Calu3 (cell line): ENCODE measurements at regions not wholly inside any gene's neighbourhood (a gene's known extent, or its start where the extent isn't known, plus 50 kb on each side); places are given as distances from the start of the nearest gene placed in this dataset.
"Not testable (repeated sequence)": the region's sequence is repeated elsewhere in the genome, so short reads cannot be mapped to it uniquely, and the experiment has no call there.

ENCODE experiments used
- BruUV-seq: library from RNA; stranded (reverse); fragments of 400-500 nt; replicated peaks from 2 replicates; lab custom pipeline; 2021; lab: Mats Ljungman, UMichigan
- CTCF ChIA-PET: fragments of 300-600 bp; sonication (Branson Sonifier 250); formaldehyde crosslinking; loops from one replicate; lab custom pipeline; 2022; ENCODE audit warnings: antibody characterized with exemption; lab: Charles Lee
- DNase-seq: peaks from one replicate; pipeline ENCODE4 v3.0.0; 2022
- H3K27ac Mint-ChIP-seq: one replicate; pipeline ENCODE4 v1.8.0; 2022; ENCODE audit warnings: mixed read lengths; ENCODE audit not compliant: unreplicated experiment
- H3K27me3 Mint-ChIP-seq: one replicate; pipeline ENCODE4 v1.8.0; 2022; ENCODE audit warnings: mixed read lengths; ENCODE audit not compliant: unreplicated experiment
- H3K36me3 Mint-ChIP-seq: one replicate; pipeline ENCODE4 v1.8.0; 2022; ENCODE audit warnings: mild to moderate bottlenecking, moderate library complexity, mixed read lengths; ENCODE audit not compliant: insufficient read depth, unreplicated experiment
- H3K4me1 Mint-ChIP-seq: one replicate; pipeline ENCODE4 v1.8.0; 2022; ENCODE audit warnings: mild to moderate bottlenecking, low read depth, mixed read lengths; ENCODE audit not compliant: unreplicated experiment
- H3K4me3 Mint-ChIP-seq: one replicate; pipeline ENCODE4 v1.8.0; 2022; ENCODE audit warnings: mild to moderate bottlenecking, low read depth, moderate library complexity, mixed read lengths; ENCODE audit not compliant: unreplicated experiment
- H3K9me3 Mint-ChIP-seq: one replicate; pipeline ENCODE4 v1.8.0; 2022; ENCODE audit warnings: low read depth, mixed read lengths; ENCODE audit not compliant: unreplicated experiment
- intact Hi-C: fragments of 100-400 bp; cut with micrococcal nuclease; formaldehyde crosslinking; loops from one replicate; pipeline ENCODE4 v1.10.0; 2022; ENCODE audit not compliant: unreplicated experiment
- TF ChIP-seq, protein P1 (sequence below): fragments of 200-600 bp; IDR thresholded peaks from one replicate; pipeline ENCODE4 v1.8.0; 2022; ENCODE audit warnings: antibody characterized with exemption; ENCODE audit not compliant: unreplicated experiment

DNA sequence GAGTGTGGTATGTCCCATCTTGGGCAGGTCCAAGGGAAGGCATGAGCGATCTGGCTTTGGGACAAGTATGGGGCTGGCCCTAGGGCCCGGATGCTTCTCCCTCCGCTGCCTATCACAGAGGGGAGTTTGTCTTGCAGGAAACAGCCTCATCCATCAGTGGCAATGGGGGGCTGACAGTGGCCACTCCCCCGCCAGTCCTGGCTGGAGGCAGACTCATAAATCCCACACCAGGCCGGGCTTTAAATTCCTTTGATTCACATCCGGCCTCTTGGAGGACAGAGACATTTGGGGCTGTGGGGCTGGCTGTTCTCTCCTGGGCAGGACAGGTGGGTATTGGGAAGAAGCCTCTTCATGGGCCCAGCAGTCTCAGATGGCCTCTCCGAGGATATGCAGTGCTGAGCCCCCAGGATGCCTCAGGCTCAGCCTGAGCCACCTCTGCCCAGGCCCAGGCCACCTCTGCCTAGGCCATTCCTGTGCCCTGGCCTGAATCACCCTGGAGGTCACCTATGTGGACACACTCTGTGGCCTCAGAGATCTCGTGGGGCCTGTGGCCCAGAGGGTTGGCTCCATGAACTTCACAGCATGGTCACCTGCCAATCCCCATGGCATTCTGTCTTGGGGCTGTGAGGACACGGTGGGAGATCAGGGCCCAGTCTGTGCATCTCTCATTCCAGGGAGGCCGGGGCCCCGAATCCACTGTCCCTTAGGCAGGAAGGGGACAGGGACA lies 84.2 kb upstream of the GOLGA6L4 start:
- CTCF ChIA-PET: no interaction called here
- intact Hi-C loops: no loop called here
- Mint-ChIP-seq H3K36me3 (no peaks in the 10 kb centered on the region), H3K4me3 (no peak overlapping the region), H3K27me3 (peaks cover 33% of the 10 kb centered on the region), H3K9me3 (no peaks in the 10 kb centered on the region), H3K27ac (no peak overlapping the region), H3K4me1 (no peaks in the 10 kb centered on the region)
- no peak for DNase-seq
- TF ChIP-seq, protein P1, sequence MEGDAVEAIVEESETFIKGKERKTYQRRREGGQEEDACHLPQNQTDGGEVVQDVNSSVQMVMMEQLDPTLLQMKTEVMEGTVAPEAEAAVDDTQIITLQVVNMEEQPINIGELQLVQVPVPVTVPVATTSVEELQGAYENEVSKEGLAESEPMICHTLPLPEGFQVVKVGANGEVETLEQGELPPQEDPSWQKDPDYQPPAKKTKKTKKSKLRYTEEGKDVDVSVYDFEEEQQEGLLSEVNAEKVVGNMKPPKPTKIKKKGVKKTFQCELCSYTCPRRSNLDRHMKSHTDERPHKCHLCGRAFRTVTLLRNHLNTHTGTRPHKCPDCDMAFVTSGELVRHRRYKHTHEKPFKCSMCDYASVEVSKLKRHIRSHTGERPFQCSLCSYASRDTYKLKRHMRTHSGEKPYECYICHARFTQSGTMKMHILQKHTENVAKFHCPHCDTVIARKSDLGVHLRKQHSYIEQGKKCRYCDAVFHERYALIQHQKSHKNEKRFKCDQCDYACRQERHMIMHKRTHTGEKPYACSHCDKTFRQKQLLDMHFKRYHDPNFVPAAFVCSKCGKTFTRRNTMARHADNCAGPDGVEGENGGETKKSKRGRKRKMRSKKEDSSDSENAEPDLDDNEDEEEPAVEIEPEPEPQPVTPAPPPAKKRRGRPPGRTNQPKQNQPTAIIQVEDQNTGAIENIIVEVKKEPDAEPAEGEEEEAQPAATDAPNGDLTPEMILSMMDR: no peak
- no TSS peak for BruUV-seq

DNA sequence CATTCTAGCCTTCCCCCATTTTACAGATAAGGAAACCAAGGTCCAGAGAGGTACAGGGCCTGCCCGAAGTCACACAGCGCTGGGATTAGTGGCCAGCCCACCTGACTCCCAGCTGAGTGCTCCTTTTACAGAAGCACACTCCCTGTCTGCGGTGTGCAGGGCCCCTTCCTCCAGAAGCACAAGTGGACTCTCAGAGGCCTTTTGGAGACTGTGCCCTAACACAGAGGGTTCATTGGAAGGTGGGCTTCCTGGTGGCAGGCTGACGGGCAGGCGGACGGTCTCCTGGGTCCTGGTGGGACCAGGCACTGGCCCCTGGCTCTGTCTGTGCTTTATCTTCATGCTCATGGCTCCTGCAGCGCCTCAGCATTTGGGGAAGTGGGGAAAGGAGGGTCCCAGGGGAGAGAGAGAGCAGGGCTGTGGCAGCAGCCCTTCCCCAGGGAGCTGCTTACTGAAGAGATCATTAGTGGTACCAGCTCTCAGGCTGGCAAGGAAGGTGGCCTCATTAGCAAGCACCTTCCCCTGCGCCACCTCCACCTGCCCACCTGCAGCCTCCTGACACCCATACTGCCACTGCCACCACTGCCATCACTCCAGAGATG lies 83.1 kb upstream of the GOLGA6L4 start:
- BruUV-seq, H3K9me3 Mint-ChIP-seq, H3K36me3 Mint-ChIP-seq, H3K27ac Mint-ChIP-seq, CTCF ChIA-PET, intact Hi-C loops, H3K4me1 Mint-ChIP-seq, H3K4me3 Mint-ChIP-seq, DNase-seq: not testable (repeated sequence)
- peaks cover 43% of the 10 kb centered on the region for H3K27me3 Mint-ChIP-seq

DNA sequence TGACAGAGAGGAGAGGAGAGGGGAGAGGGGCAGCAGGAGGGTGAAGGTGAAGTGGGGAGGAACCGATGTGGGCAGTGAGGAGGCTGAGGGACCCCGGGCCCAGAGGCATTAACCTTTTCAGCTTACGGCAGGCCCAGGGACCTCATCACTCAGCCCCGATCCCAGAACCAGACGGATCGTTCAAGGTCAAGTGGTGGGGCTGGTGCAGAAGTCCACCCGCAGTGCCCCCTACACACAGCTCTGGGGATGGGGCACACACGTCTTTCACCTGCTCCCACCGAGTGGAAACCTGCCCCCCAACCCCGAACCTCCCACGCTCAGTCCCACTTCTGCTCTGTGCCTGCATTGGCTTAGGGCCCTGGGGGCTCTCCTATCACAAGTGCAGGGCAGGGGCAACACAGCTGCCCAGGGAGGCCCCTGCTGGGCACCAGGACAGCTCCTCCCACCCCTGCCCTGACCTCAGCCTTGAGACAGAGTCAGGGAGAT lies 81.9 kb upstream of the GOLGA6L4 start:
- peaks cover 43% of the 10 kb centered on the region for H3K27me3 Mint-ChIP-seq
- H3K36me3 Mint-ChIP-seq, H3K9me3 Mint-ChIP-seq, H3K4me3 Mint-ChIP-seq, intact Hi-C loops, CTCF ChIA-PET, BruUV-seq, H3K27ac Mint-ChIP-seq, H3K4me1 Mint-ChIP-seq, DNase-seq: not testable (repeated sequence)

DNA sequence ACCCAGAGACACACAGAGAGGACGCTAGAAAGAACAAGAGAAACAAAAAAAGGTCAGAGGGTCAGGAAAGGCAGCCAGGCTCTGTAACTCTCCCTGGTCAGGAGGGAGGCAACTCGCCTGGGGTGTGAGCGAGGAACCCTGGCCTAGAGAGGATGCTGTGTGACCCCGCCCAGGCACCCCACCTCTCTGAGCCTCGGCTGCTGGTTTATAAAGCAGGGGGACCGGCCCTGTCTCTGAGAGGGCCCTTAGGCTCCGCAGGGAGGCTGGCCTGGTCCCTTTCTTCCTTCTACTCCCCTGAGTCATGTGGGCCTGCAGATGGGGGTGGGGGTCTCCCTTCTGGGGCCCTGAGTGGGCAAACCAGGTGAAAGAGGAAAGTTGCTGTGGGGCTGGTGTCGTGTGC lies 81.3 kb upstream of the GOLGA6L4 start:
- H3K4me1 Mint-ChIP-seq, H3K27ac Mint-ChIP-seq, intact Hi-C loops, CTCF ChIA-PET, H3K36me3 Mint-ChIP-seq, BruUV-seq, DNase-seq, H3K9me3 Mint-ChIP-seq, H3K4me3 Mint-ChIP-seq: not testable (repeated sequence)
- H3K27me3 Mint-ChIP-seq: peaks cover 48% of the 10 kb centered on the region

DNA sequence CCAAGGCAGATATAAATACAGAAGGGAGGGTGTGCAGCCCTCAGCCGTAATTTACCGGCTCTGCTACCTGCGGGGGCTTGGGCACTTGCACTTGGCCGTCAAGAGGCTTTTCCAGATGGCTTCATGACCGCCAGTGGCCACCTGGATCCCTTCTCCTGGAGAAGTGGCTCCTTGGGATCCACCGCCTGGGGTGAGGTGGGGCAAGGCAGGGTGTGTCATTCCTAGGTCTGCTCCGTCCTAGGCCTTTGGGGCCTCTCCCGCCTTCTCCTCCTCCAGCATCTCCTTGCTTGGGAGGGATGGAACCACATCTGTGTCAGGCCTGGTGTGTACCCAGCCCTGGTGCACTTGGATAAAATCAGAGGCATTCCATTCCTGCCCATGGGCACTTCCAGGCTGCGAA lies 80.8 kb upstream of the GOLGA6L4 start:
- H3K27me3 Mint-ChIP-seq: peaks cover 48% of the 10 kb centered on the region
- H3K4me1 Mint-ChIP-seq, DNase-seq, H3K9me3 Mint-ChIP-seq, CTCF ChIA-PET, H3K4me3 Mint-ChIP-seq, BruUV-seq, H3K36me3 Mint-ChIP-seq, intact Hi-C loops, H3K27ac Mint-ChIP-seq: not testable (repeated sequence)

DNA sequence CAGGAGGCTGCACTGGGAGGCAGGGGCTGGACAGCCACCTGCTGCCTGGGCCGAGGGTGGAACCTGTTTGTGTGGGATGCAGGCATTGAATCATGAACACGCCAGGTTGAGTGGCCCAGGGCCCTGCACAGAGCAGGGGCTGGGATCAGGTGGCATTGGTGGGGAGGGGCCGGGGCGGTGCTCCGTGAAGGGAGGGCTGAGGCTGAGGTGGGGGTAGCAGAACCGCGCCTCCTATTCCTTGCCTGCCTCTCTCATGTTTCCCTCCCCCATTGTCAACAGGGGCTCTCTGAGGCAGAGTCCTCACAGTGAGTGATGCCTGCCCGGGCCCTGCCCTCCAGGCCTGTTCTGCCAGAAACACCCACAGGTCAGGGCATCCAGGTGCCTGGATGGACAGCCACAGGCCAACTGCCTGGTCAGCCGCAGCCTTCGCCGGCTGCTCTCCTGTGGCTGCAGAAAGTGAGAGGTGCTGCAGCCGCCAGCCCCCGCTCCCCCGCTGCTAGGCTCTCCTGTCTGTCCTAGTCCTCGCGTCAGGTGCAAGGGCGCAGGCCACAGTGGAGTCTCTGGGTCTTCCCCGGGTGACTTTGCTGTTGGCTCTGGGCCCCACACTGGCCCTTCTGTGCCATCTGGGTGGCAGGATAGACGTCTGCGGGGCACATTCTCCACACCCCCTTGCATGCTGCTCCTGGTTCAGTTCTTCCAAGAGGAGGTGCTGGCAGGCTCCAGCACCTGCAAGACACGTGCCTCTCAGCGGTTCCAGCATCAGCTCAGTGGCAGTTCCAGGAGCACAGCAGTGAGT lies 79.6 kb upstream of the GOLGA6L4 start:
- H3K4me1 Mint-ChIP-seq, H3K9me3 Mint-ChIP-seq, H3K4me3 Mint-ChIP-seq, BruUV-seq, intact Hi-C loops, CTCF ChIA-PET, DNase-seq, H3K36me3 Mint-ChIP-seq, H3K27ac Mint-ChIP-seq: not testable (repeated sequence)
- H3K27me3 Mint-ChIP-seq: peaks cover 48% of the 10 kb centered on the region

DNA sequence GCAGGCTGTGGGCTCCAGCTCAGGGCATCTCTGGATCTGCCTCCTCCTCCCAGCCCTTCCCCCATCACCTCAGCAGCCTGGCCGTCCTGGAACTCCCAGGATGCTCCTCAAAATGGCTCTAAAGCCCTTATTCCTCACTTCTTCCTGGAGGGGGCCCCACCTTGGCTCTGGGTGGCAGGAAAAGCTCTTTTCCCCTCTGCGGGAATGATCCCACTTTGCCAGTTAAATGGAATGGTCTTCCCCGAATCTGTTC lies 79.1 kb upstream of the GOLGA6L4 start:
- CTCF ChIA-PET, H3K4me3 Mint-ChIP-seq, H3K27ac Mint-ChIP-seq: not testable (repeated sequence)

DNA sequence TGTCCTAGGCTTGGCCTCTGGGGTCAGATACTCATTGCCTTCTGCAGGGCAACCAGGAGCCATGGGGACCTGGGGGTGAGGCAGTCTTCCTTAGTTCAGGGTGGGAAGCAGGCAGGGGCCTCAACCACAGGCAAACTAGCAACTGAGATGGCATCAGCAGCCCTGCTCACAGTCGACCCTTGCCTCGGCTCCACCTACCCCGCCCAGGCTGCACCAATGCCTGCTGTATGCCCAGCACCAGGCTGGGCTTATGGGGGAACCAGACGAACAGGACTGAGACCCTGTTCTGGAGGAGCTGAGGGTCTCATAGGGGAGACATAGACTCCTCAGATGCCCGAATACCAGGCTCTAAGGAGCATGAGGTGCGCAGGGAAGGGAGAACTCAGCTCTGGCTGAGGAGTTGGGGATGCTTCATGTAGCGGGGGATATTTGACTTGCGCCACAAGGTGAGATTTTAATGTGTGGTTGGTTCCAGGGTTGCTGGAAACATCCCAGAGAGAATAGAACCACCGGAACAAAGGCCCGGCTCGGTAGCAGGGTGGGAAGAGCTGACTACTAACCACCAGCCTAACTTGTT lies 78.4 kb upstream of the GOLGA6L4 start:
- H3K4me3 Mint-ChIP-seq, DNase-seq, H3K9me3 Mint-ChIP-seq, intact Hi-C loops, H3K36me3 Mint-ChIP-seq, CTCF ChIA-PET, BruUV-seq, H3K27ac Mint-ChIP-seq, H3K4me1 Mint-ChIP-seq: not testable (repeated sequence)
- H3K27me3 Mint-ChIP-seq: peaks cover 48% of the 10 kb centered on the region

More for the DNA sequence above, 79.1 kb upstream of the GOLGA6L4 start:
- H3K9me3 Mint-ChIP-seq, H3K4me1 Mint-ChIP-seq, BruUV-seq, intact Hi-C loops, H3K36me3 Mint-ChIP-seq, DNase-seq: not testable (repeated sequence)
- peaks cover 48% of the 10 kb centered on the region for H3K27me3 Mint-ChIP-seq
